Omental fat pad (tissue), 3 donors: ENCODE measurements at regions not wholly inside any gene's neighbourhood (a gene's known extent, or its start where the extent isn't known, plus 50 kb on each side); places are given as distances from the start of the nearest gene placed in this dataset.
"Not testable (repeated sequence)": the region's sequence is repeated elsewhere in the genome, so short reads cannot be mapped to it uniquely, and the experiment has no call there.

Source experiments
- ATAC-seq: fragments of 150-250 bp; one replicate; pipeline ENCODE4 v1.9.1; 2016; ENCODE audit warnings: mild to moderate bottlenecking, moderate library complexity; ENCODE audit not compliant: low FRiP score
- DNase-seq: peaks from one replicate; pipeline ENCODE4 v3.0.0-alpha.2; 2019; ENCODE audit warnings: low spot score
- TF ChIP-seq, protein P1 (sequence below), 3 donors: fragments of 450-650 bp; IDR thresholded peaks; one replicate each; pipeline ENCODE4 v1.5.1; 2016 to 2017; ENCODE audit warnings: antibody characterized with exemption in 3 of 3, mild to moderate bottlenecking in 3 of 3, moderate library complexity in 2 of 3

DNA sequence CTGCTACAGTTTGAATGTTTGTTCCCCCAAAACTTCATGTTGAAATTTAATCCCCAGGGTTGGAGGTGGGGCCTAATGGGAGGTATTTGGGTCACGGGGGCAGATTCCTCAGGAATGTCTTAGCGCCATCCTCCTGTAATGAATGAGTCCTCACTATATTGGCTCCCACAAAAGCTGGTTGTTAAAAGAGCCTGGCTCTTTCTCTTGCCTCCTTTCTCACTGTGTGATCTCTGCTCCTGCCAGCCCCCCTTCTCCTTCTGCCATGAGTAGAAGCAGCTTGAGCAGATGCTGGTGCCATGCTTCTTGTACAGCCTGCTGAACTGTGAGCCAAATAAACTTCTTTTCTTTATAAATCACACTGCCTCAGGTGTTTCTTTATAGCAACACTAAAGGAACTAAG lies 721.0 kb upstream of the PKDCC start:
- no peak for DNase-seq
- TF ChIP-seq, protein P1, sequence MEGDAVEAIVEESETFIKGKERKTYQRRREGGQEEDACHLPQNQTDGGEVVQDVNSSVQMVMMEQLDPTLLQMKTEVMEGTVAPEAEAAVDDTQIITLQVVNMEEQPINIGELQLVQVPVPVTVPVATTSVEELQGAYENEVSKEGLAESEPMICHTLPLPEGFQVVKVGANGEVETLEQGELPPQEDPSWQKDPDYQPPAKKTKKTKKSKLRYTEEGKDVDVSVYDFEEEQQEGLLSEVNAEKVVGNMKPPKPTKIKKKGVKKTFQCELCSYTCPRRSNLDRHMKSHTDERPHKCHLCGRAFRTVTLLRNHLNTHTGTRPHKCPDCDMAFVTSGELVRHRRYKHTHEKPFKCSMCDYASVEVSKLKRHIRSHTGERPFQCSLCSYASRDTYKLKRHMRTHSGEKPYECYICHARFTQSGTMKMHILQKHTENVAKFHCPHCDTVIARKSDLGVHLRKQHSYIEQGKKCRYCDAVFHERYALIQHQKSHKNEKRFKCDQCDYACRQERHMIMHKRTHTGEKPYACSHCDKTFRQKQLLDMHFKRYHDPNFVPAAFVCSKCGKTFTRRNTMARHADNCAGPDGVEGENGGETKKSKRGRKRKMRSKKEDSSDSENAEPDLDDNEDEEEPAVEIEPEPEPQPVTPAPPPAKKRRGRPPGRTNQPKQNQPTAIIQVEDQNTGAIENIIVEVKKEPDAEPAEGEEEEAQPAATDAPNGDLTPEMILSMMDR (IDR thresholded peaks at IDR 0.05), result no peak
- no peak for ATAC-seq

DNA sequence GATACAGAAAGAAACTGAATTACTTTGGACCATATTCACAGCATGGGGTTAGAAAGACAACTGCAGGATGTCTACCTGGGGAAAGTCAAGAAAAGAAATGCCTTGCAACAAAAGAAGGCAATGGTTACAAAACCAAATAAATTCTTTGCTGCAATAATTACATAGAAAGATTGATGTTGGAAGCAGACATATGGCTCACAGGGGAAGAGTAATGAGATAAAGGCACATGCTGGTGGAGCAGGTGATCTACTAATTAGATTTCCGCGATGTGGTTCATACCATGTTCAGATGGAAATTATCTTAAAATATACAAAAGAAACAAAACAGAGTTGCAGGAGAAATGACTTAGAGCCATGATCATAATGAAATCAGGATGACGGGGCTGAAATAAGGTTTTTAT lies 718.8 kb upstream of the PKDCC start:
- no peak for DNase-seq
- no peak for ATAC-seq
- TF ChIP-seq, protein P1 (IDR thresholded peaks at IDR 0.05), result no peak

DNA sequence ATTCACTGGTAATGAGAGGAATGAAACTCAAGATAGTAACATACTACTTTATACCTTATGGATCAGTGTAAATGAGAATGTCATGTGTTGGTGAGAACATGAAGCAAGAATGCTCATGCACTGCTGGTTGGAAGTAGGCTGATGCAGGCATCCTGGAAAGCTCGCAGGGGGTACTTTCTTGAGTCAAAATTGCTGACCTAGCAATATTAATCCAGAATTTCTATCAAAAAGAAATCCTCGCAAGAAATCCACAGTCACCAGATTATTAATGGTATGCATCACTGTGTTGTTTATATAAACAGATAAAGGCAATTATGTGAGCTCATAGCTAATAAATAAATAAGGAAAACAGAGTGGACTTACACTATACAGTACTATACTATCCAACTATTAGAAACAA lies 713.7 kb upstream of the PKDCC start:
- ATAC-seq (no peak), DNase-seq (no peak)
- TF ChIP-seq, protein P1 (IDR thresholded peaks at IDR 0.05), result no peak

DNA sequence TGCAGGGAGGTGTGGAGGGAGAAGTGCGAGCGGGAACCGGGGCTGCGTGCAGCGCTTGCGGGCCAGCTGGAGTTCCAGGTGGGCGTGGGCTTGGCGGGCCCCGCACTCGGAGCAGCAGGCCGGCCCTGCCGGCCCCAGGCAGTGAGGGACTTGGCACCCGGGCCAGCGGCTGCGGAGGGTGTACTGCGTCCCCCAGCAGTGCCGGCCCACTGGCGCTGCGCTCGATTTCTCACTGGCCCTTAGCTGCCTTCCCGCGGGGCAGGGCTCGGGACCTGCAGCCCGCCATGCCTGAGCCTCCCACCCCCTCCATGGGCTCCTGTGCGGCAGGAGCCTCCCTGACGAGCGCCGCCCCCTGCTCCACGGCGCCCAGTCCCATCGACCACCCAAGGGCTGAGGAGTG lies 712.2 kb upstream of the PKDCC start:
- DNase-seq, ATAC-seq: not testable (repeated sequence)

DNA sequence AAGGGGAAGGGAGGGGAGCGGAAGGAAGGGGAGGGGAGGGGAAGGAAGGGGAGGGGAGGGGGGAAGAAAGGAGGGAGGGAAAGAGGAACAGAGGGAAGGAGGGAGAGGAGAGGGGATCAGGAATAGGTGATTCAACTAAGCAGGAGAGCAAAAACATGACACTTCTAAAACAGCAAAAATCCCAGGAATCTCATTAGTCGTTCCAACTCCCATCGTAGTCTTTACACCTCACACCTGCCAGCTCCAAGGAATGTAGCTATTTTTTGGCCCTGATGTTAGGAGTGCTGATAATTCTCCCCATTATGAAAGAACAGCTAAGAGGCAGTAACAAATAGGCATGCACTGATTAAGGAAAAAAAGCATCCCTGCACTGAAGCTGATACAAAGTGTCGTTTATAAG lies 709.9 kb upstream of the PKDCC start:
- ATAC-seq (no peak), DNase-seq (no peak)
- TF ChIP-seq, protein P1 (IDR thresholded peaks at IDR 0.05), result no peak

DNA sequence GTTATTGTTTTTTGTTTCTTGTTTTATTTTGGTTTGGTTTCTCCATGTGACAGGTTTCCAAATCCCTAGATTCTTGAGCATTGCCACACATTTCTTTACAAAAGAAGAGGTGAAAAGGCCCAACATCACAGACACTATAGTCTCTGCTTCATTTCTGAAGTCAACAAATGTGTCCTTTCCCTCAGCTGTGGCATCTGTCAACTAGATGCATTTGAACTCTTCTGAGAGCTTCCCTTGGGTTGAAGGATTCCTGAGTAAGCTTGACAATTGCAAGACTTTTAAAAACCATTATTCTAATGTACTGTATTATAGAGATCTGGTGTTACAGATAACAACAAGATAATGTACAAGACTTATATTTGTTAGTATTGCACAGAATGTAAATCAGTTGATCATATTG lies 703.3 kb upstream of the PKDCC start:
- DNase-seq, result no peak
- TF ChIP-seq, protein P1 (IDR thresholded peaks at IDR 0.05), result no peak
- no peak for ATAC-seq

DNA sequence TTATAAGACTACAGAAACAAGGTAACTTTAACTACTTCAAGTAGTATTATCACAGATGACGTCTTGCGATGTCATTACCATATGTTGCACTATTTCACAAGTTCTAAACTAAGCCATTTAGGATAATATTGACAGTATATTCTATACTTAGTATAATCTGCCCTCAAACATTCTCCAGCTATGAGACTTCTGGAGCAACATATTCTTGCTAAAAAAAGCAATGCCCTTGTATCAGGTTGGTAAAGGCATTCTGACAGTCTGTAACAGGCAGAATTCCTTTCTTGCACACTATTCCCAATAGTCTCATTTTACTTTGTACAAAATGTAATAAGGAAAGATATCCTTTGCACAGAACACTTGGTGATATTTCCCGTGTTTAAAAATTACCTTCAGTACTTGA lies 694.8 kb upstream of the PKDCC start:
- DNase-seq, result no peak
- ATAC-seq, result no peak
- TF ChIP-seq, protein P1 (IDR thresholded peaks at IDR 0.05), result no peak

DNA sequence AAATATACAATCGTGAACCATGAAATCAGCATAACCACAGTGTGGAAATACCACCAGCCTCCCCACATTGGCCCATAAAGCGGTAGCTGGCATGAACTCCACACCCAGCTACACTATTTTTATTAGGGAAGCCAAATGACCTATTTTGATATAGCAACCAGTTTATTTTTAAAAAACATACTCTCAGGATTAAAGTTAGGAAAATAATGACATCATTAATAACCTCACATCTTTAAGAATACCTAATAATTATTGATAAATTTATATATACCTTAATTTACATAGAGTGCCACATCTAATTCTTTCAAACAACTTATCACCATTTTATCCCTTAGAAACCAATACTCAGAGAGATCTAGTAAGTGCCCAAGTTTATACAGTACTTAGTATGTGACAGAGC lies 692.0 kb upstream of the PKDCC start:
- DNase-seq, result no peak
- ATAC-seq, result no peak
- TF ChIP-seq, protein P1 (IDR thresholded peaks at IDR 0.05), result no peak
